ENCODE measurements at regions not wholly inside any gene's neighbourhood (a gene's known extent, or its start where the extent isn't known, plus 50 kb on each side); places are given as distances from the start of the nearest gene placed in this dataset.
A peak's percentile ranks its signal among the peaks of the same experiment; 100 is the strongest.

DNA sequence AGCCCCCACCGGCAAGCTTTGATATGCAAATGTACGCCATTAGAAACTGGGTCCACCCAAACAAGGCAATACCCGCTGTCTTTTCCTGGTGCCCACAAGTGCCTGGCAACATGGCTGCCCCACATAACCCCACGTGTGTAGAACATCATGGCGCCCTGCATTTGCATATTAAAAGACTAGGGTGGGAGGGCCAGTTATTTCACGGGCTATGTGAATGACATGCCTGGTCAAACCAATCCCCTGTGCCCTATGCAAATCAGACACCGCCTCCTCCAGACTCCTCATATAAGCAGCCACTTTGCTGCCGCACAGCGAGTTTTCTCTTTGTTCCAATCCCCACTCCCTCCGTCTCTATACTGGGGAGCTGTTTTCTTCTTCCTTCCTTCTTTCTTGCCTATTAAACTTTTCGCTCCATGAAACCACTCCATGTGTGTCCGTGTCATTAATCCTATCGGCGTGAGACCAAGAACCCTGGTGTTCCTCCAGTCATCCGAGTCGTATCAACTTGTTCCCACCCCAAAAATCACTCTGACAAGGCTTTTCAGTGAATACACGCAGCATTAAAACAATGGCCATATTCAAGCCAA lies 112.6 kb upstream of the SORBS2 start:
- Histone ChIP-seq H3K4me1 (peaks cover 3 to 26% (median 13%) of the 10 kb centered on the region in 9 donors), H3K4me3 (no peak overlapping the region), H3K9me3 (no peaks in the 10 kb centered on the region), H3K27me3 (no peaks in the 10 kb centered on the region), H3K27ac (no peak overlapping the region), H3K36me3 (no peaks in the 10 kb centered on the region)
- intact Hi-C loops (cut with DNase I), result loop anchor here in 2 of 10 donors (10.0 kb wide), 2 partner anchors 70 to 90 kb away; no protein-coding TSS in a partner anchor
- DNase-seq (no peak), ATAC-seq (no peak)
- TF ChIP-seq, protein P1, sequence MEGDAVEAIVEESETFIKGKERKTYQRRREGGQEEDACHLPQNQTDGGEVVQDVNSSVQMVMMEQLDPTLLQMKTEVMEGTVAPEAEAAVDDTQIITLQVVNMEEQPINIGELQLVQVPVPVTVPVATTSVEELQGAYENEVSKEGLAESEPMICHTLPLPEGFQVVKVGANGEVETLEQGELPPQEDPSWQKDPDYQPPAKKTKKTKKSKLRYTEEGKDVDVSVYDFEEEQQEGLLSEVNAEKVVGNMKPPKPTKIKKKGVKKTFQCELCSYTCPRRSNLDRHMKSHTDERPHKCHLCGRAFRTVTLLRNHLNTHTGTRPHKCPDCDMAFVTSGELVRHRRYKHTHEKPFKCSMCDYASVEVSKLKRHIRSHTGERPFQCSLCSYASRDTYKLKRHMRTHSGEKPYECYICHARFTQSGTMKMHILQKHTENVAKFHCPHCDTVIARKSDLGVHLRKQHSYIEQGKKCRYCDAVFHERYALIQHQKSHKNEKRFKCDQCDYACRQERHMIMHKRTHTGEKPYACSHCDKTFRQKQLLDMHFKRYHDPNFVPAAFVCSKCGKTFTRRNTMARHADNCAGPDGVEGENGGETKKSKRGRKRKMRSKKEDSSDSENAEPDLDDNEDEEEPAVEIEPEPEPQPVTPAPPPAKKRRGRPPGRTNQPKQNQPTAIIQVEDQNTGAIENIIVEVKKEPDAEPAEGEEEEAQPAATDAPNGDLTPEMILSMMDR (IDR thresholded peaks at IDR 0.05), result no peak
- WGBS, 2 donors, result 95 to 96% methylated on average over 17 of the region's 17 CpGs

DNA sequence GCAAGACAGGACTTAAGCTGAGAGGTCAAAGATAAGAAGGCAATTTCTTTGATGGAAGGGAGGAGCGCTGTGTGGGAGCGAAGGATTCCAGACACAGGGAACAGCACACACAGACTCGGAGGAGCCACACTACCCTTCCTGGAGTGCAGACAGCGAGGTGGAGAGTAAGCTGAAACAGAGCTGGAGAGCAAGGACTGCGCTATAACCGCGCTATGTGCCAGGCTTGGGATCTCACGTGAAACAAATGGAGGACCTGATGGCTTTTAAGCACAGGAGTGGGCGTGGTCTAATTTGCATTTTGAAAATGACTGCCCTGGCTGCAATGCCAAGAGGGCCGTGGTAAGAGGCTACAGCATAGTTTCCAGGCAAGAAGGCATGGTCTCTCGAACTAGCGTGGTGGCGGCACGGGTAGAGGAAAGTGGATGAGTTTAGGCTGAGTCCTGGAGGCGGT lies 113.9 kb upstream of the SORBS2 start:
- peak; percentile 26 to 31 for DNase-seq
- Histone ChIP-seq H3K27me3 (no peaks in the 10 kb centered on the region), H3K36me3 (no peaks in the 10 kb centered on the region), H3K9me3 (no peaks in the 10 kb centered on the region), H3K27ac (peak overlapping the region in 9 of 10 donors; percentile 24 to 72 (median 60)), H3K4me1 (peaks cover 3 to 23% (median 11%) of the 10 kb centered on the region in 9 donors), H3K4me3 (peak overlapping the region in 9 of 10 donors; percentile 0 to 43 (median 31))
- 34 to 59% methylated on average over 15 of the region's 15 CpGs for WGBS, 2 donors
- intact Hi-C loops (cut with DNase I), result loop anchor here in 2 of 10 donors (10.0 kb wide), 2 partner anchors 69 to 89 kb away; no protein-coding TSS in a partner anchor
- TF ChIP-seq, protein P1 (IDR thresholded peaks at IDR 0.05), result no peak
- peak; percentile 46 to 89 (median 78) for ATAC-seq

DNA sequence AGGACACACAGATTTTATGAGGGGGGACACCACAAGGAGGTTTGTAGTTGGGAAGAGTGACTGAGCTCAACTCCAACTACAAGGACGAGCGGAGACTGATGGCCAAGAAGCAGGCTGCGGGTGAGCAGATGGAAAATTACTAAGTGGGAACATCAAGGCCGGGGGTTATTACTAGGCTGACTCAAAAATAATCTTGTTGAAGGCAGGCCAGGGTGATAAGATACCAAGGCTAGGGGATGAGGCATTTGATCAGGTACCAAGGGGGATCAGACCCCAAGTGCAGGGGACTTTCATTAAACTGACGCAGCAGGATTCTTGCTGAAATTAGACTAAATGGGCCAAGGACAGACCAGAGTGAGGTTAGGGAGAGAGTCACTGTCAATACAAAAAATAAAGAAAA lies 119.4 kb upstream of the SORBS2 start:
- Histone ChIP-seq H3K4me3 (no peak overlapping the region), H3K36me3 (no peaks in the 10 kb centered on the region), H3K27me3 (no peaks in the 10 kb centered on the region), H3K27ac (no peak overlapping the region), H3K9me3 (no peaks in the 10 kb centered on the region), H3K4me1 (peaks cover 0 to 15% (median 0%) of the 10 kb centered on the region in 9 donors)
- intact Hi-C loops (cut with DNase I), result no loop called here
- 91 to 94% methylated on average over 5 of the region's 5 CpGs for WGBS, 2 donors
- no peak for DNase-seq
- TF ChIP-seq, protein P1 (IDR thresholded peaks at IDR 0.05), result no peak
- no peak for ATAC-seq

DNA sequence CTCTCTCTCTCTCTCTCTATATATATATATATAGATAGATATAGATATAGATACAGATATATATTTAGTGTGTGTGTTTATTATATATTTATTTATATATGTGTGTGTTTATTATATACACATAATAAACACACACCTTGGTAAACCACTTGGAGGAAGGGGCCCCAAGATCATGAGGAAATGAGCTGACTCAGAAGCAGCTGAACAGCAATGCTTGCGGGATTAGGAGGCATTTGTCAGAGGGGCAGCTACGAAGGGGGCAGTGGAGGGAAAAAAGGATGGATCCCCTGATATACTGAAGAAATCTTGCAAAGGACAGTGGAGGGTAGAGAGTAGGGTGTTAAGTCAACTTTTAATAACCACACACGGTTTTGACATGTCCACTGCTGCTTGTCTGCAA lies 120.0 kb upstream of the SORBS2 start:
- H3K27me3 ChIP-seq, result no peaks in the 10 kb centered on the region
- H3K4me3 ChIP-seq, result peak overlapping the region in 5 of 10 donors; percentile 13 to 39 (median 16)
- H3K36me3 ChIP-seq, result no peaks in the 10 kb centered on the region
- H3K4me1 ChIP-seq, result peaks cover 0 to 15% (median 0%) of the 10 kb centered on the region in 9 donors
- ATAC-seq (no peak), DNase-seq (no peak)
- H3K27ac ChIP-seq, result peak overlapping the region in 7 of 10 donors; percentile 25 to 63 (median 43)
- TF ChIP-seq, protein P1 (IDR thresholded peaks at IDR 0.05), result no peak
- 54 to 63% methylated on average over 3 of the region's 3 CpGs for WGBS, 2 donors
- H3K9me3 ChIP-seq, result no peaks in the 10 kb centered on the region
- intact Hi-C loops (cut with DNase I), result no loop called here
